HepG2 (cell line): ENCODE measurements at regions not wholly inside any gene's neighbourhood (a gene's known extent, or its start where the extent isn't known, plus 50 kb on each side); places are given as distances from the start of the nearest gene placed in this dataset.

Experiments
- CAMTA2 ChIP-seq: sonication (generic); formaldehyde crosslinking; IDR thresholded peaks from 2 replicates; pipeline ENCODE4 v1.4.0; 2020; ENCODE audit warnings: mild to moderate bottlenecking, missing genetic modification reagents, borderline replicate concordance
- CREB1 ChIP-seq, 2 experiments: fragments of 450-650 bp in 1 of 2; IDR thresholded peaks; 2 replicates each; pipeline ENCODE4 v1.6.1; 2016 to 2017; ENCODE audit warnings: control low read depth in 1 of 2, mild to moderate bottlenecking in 1 of 2, missing compliant biosample characterization in 1 of 2, missing genetic modification characterization in 1 of 2
- FOXA1 ChIP-seq, 2 experiments: fragments of 450-650 bp in 1 of 2; sonication (generic) in 1 of 2; formaldehyde crosslinking in 1 of 2; IDR thresholded peaks; 2 replicates each; pipeline versions ENCODE4 v1.4.0 to v1.6.1; 2016 to 2020; ENCODE audit warnings: missing genetic modification reagents in 1 of 2
- FOXA3 ChIP-seq: IDR thresholded peaks from 2 replicates; pipeline ENCODE4 v1.6.1; 2016; ENCODE audit warnings: missing genetic modification reagents, missing compliant biosample characterization
- FOXP1 ChIP-seq, 2 experiments: fragments of 450-650 bp in 1 of 2; IDR thresholded peaks; 2 replicates each; pipeline ENCODE4 v1.6.1; 2017 to 2018; ENCODE audit warnings: antibody characterized with exemption in 1 of 2
- MTF1 ChIP-seq: sonication (generic); formaldehyde crosslinking; IDR thresholded peaks from 2 replicates; pipeline ENCODE4 v1.5.0; 2020; ENCODE audit warnings: missing genetic modification reagents
- NPAS2 ChIP-seq: sonication (generic); formaldehyde crosslinking; IDR thresholded peaks from 2 replicates; pipeline ENCODE4 v1.8.0; 2022; ENCODE audit warnings: mild to moderate bottlenecking, missing genetic modification reagents, borderline replicate concordance
- SOX13 ChIP-seq, 3 experiments: fragments of 450-650 bp in 1 of 3; sonication (generic) in 1 of 3; formaldehyde crosslinking in 1 of 3; IDR thresholded peaks in 2 of 3; conservative IDR thresholded peaks in 1 of 3; 2 replicates each; pipeline versions ENCODE4 v1.5.0 to v1.6.1; 2016 to 2020; ENCODE audit warnings: antibody characterized with exemption in 1 of 3, mild to moderate bottlenecking in 1 of 3, missing compliant biosample characterization in 1 of 3, missing genetic modification reagents in 1 of 3, moderate library complexity in 1 of 3
- TCF7 ChIP-seq: sonication (generic); IDR thresholded peaks from 2 replicates; pipeline ENCODE4 v1.6.1; 2016; ENCODE audit warnings: antibody characterized with exemption, low read depth
- ZEB1 ChIP-seq: IDR thresholded peaks from 2 replicates; pipeline ENCODE4 v1.6.1; 2012; ENCODE audit warnings: mild to moderate bottlenecking, low read depth, inconsistent platforms; ENCODE audit not compliant: insufficient replicate concordance
- ZNF619 ChIP-seq: sonication (generic); formaldehyde crosslinking; IDR thresholded peaks from 2 replicates; pipeline ENCODE4 v1.4.0; 2020; ENCODE audit warnings: mild to moderate bottlenecking, missing genetic modification reagents
- ZSCAN29 ChIP-seq: sonication (generic); formaldehyde crosslinking; conservative IDR thresholded peaks from 2 replicates; pipeline ENCODE4 v1.4.0; 2020; ENCODE audit warnings: mild to moderate bottlenecking, missing genetic modification reagents
- TF ChIP-seq, protein P1 (sequence below): sonication (generic); formaldehyde crosslinking; IDR thresholded peaks from 2 replicates; pipeline ENCODE4 v1.8.0; 2022; ENCODE audit warnings: missing genetic modification reagents, mild to moderate bottlenecking, borderline replicate concordance
- TF ChIP-seq, protein P2 (sequence below): sonication (generic); formaldehyde crosslinking; conservative IDR thresholded peaks from 2 replicates; pipeline ENCODE4 v1.5.0; 2020; ENCODE audit warnings: missing genetic modification reagents
- TF ChIP-seq, protein P3 (sequence below): sonication (generic); formaldehyde crosslinking; IDR thresholded peaks from 2 replicates; pipeline ENCODE4 v1.4.0; 2020; ENCODE audit warnings: missing genetic modification reagents
- TF ChIP-seq, protein P4 (sequence below): IDR thresholded peaks from 2 replicates; pipeline ENCODE4 v1.6.1; 2016; ENCODE audit warnings: missing compliant biosample characterization, missing genetic modification reagents, borderline replicate concordance
- TF ChIP-seq, protein P5 (sequence below): sonication (generic); formaldehyde crosslinking; IDR thresholded peaks from 2 replicates; pipeline ENCODE4 v1.8.0; 2022; ENCODE audit warnings: mild to moderate bottlenecking, missing genetic modification reagents
- TF ChIP-seq, protein P6 (sequence below): sonication (generic); formaldehyde crosslinking; IDR thresholded peaks from 2 replicates; pipeline ENCODE4 v1.4.0; 2020; ENCODE audit warnings: low read depth, missing genetic modification reagents

DNA sequence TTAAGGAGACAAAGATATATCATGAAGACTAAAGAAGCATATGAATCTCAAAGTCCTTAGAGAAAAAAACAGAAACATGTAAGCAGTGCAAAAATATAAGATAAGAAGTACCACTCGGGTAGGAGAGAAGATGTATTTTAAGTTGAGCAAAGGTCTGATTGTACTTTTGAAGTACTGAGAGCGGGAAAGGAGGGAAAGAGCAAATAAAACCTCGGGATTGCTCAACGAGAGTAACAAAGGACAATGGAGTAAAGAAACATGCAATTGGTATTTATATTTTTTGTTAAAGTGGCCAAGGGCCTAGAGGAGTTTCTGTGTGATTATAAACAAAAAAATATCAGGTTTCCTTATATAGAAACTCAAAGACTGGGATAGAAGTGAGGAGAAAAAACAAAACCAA lies 251.9 kb downstream of the LNPK start (continued):
- TF ChIP-seq, protein P1, sequence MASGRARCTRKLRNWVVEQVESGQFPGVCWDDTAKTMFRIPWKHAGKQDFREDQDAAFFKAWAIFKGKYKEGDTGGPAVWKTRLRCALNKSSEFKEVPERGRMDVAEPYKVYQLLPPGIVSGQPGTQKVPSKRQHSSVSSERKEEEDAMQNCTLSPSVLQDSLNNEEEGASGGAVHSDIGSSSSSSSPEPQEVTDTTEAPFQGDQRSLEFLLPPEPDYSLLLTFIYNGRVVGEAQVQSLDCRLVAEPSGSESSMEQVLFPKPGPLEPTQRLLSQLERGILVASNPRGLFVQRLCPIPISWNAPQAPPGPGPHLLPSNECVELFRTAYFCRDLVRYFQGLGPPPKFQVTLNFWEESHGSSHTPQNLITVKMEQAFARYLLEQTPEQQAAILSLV (CRISPR knock-in tag), result no peak
- TF ChIP-seq SOX13 (IDR thresholded peaks at IDR 0.05) (peak; percentile 85; the same call in 1 of the 2 replicates), SOX13 (CRISPR knock-in tag; conservative IDR thresholded peaks at IDR 0.05 in 1 of 2, IDR thresholded peaks at IDR 0.05 in 1 of 2) (peak in 1 of 2 experiments; percentile 98; a peak in 2 of 4 replicates), TCF7 (peak; percentile 42; the same call in 1 of the 2 replicates), NPAS2 (no peak), FOXA3 (CRISPR knock-in tag) (0 out of 2 replicates have a peak, but pooled peaks have one; percentile 43), ZNF619 (CRISPR knock-in tag) (no peak), ZEB1 (no peak), FOXP1 (IDR thresholded peaks at IDR 0.05) (no peak), FOXP1 (CRISPR knock-in tag; IDR thresholded peaks at IDR 0.05) (peak; percentile 60; the same call in 1 of the 2 replicates), CREB1 (IDR thresholded peaks at IDR 0.05) (no peak), CREB1 (CRISPR knock-in tag; IDR thresholded peaks at IDR 0.05) (no peak), FOXA1 (IDR thresholded peaks at IDR 0.05) (no peak), FOXA1 (CRISPR knock-in tag; IDR thresholded peaks at IDR 0.05) (peak; percentile 57), CAMTA2 (CRISPR knock-in tag) (no peak), MTF1 (CRISPR knock-in tag) (no peak), ZSCAN29 (CRISPR knock-in tag) (no peak)
- TF ChIP-seq, protein P2, sequence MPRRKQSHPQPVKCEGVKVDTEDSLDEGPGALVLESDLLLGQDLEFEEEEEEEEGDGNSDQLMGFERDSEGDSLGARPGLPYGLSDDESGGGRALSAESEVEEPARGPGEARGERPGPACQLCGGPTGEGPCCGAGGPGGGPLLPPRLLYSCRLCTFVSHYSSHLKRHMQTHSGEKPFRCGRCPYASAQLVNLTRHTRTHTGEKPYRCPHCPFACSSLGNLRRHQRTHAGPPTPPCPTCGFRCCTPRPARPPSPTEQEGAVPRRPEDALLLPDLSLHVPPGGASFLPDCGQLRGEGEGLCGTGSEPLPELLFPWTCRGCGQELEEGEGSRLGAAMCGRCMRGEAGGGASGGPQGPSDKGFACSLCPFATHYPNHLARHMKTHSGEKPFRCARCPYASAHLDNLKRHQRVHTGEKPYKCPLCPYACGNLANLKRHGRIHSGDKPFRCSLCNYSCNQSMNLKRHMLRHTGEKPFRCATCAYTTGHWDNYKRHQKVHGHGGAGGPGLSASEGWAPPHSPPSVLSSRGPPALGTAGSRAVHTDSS (CRISPR knock-in tag), result no peak
- TF ChIP-seq, protein P3, sequence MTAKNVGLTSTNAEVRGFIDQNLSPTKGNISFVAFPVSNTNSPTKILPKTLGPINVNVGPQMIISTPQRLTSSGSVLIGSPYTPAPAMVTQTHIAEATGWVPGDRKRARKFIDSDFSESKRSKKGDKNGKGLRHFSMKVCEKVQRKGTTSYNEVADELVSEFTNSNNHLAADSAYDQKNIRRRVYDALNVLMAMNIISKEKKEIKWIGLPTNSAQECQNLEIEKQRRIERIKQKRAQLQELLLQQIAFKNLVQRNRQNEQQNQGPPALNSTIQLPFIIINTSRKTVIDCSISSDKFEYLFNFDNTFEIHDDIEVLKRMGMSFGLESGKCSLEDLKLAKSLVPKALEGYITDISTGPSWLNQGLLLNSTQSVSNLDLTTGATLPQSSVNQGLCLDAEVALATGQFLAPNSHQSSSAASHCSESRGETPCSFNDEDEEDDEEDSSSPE (CRISPR knock-in tag), result peak; percentile 87
- TF ChIP-seq, protein P4, sequence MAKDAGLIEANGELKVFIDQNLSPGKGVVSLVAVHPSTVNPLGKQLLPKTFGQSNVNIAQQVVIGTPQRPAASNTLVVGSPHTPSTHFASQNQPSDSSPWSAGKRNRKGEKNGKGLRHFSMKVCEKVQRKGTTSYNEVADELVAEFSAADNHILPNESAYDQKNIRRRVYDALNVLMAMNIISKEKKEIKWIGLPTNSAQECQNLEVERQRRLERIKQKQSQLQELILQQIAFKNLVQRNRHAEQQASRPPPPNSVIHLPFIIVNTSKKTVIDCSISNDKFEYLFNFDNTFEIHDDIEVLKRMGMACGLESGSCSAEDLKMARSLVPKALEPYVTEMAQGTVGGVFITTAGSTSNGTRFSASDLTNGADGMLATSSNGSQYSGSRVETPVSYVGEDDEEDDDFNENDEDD, result peak; percentile 84; the same call in 1 of the 2 replicates
- TF ChIP-seq, protein P5, sequence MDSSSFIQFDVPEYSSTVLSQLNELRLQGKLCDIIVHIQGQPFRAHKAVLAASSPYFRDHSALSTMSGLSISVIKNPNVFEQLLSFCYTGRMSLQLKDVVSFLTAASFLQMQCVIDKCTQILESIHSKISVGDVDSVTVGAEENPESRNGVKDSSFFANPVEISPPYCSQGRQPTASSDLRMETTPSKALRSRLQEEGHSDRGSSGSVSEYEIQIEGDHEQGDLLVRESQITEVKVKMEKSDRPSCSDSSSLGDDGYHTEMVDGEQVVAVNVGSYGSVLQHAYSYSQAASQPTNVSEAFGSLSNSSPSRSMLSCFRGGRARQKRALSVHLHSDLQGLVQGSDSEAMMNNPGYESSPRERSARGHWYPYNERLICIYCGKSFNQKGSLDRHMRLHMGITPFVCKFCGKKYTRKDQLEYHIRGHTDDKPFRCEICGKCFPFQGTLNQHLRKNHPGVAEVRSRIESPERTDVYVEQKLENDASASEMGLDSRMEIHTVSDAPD (CRISPR knock-in tag), result no peak
- TF ChIP-seq, protein P6, sequence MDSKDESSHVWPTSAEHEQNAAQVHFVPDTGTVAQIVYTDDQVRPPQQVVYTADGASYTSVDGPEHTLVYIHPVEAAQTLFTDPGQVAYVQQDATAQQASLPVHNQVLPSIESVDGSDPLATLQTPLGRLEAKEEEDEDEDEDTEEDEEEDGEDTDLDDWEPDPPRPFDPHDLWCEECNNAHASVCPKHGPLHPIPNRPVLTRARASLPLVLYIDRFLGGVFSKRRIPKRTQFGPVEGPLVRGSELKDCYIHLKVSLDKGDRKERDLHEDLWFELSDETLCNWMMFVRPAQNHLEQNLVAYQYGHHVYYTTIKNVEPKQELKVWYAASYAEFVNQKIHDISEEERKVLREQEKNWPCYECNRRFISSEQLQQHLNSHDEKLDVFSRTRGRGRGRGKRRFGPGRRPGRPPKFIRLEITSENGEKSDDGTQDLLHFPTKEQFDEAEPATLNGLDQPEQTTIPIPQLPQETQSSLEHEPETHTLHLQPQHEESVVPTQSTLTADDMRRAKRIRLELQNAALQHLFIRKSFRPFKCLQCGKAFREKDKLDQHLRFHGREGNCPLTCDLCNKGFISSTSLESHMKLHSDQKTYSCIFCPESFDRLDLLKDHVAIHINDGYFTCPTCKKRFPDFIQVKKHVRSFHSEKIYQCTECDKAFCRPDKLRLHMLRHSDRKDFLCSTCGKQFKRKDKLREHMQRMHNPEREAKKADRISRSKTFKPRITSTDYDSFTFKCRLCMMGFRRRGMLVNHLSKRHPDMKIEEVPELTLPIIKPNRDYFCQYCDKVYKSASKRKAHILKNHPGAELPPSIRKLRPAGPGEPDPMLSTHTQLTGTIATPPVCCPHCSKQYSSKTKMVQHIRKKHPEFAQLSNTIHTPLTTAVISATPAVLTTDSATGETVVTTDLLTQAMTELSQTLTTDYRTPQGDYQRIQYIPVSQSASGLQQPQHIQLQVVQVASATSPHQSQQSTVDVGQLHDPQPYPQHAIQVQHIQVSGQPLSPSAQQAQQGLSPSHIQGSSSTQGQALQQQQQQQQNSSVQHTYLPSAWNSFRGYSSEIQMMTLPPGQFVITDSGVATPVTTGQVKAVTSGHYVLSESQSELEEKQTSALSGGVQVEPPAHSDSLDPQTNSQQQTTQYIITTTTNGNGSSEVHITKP (CRISPR knock-in tag), result no peak
